GM23248 (cell line): ENCODE measurements at regions not wholly inside any gene's neighbourhood (a gene's known extent, or its start where the extent isn't known, plus 50 kb on each side); places are given as distances from the start of the nearest gene placed in this dataset.

ENCODE experiments used
- DNase-seq: peaks from one replicate; pipeline ENCODE4 v3.0.0-alpha.2; 2015
- H2AFZ ChIP-seq: fragments of 200-600 bp; sonication (generic); 2 replicates; pipeline ENCODE4 v1.6.1; 2016; ENCODE audit warnings: antibody characterized with exemption
- H3F3A ChIP-seq: fragments of 200-600 bp; sonication (generic); 2 replicates; pipeline ENCODE4 v1.6.1; 2016; ENCODE audit warnings: mild to moderate bottlenecking, antibody characterized with exemption, mixed run types; ENCODE audit not compliant: insufficient read depth
- H3K27ac ChIP-seq: fragments of 200-600 bp; sonication (generic); 2 replicates; pipeline ENCODE4 v1.5.1; 2016; ENCODE audit warnings: mild to moderate bottlenecking
- H3K27me3 ChIP-seq: fragments of 200-600 bp; sonication (generic); replicated peaks from 2 replicates; pipeline ENCODE4 v1.6.1; 2016; ENCODE audit warnings: mild to moderate bottlenecking; ENCODE audit not compliant: insufficient read depth
- H3K36me3 ChIP-seq: fragments of 200-600 bp; sonication (generic); 2 replicates; pipeline ENCODE4 v1.6.1; 2016; ENCODE audit warnings: low read depth, mild to moderate bottlenecking
- H3K4me1 ChIP-seq: fragments of 200-600 bp; sonication (generic); 2 replicates; pipeline ENCODE4 v1.6.1; 2016; ENCODE audit warnings: mild to moderate bottlenecking; ENCODE audit not compliant: insufficient read depth
- H3K4me2 ChIP-seq: fragments of 200-600 bp; sonication (generic); one replicate; pipeline ENCODE4 v1.6.1; 2016; ENCODE audit warnings: mild to moderate bottlenecking; ENCODE audit not compliant: unreplicated experiment
- H3K4me3 ChIP-seq: fragments of 200-600 bp; sonication (generic); 2 replicates; pipeline ENCODE4 v1.5.1; 2016; ENCODE audit warnings: mild to moderate bottlenecking
- H3K79me2 ChIP-seq: fragments of 200-600 bp; sonication (generic); 2 replicates; pipeline ENCODE4 v1.6.1; 2016; ENCODE audit warnings: mild to moderate bottlenecking; ENCODE audit not compliant: insufficient read depth
- H3K9ac ChIP-seq: fragments of 200-600 bp; sonication (generic); 2 replicates; pipeline ENCODE4 v1.6.1; 2016; ENCODE audit warnings: mild to moderate bottlenecking
- H3K9me2 ChIP-seq: fragments of 200-600 bp; sonication (generic); 2 replicates; pipeline ENCODE4 v1.6.1; 2016; ENCODE audit warnings: mixed run types, mild to moderate bottlenecking, moderate library complexity; ENCODE audit not compliant: insufficient read depth
- H3K9me3 ChIP-seq: fragments of 200-600 bp; sonication (generic); one replicate; pipeline ENCODE4 v1.6.1; 2017; ENCODE audit warnings: low read depth
- H4K20me1 ChIP-seq: fragments of 200-600 bp; sonication (generic); 2 replicates; pipeline ENCODE4 v1.6.0; 2016; ENCODE audit not compliant: insufficient read depth
- EZH2 ChIP-seq: fragments of 200-600 bp; sonication (generic); IDR thresholded peaks from 2 replicates; pipeline ENCODE4 v1.6.1; 2018; ENCODE audit warnings: antibody characterized with exemption, mild to moderate bottlenecking; ENCODE audit not compliant: insufficient read depth, poor library complexity, severe bottlenecking
- EZH2phosphoT487 ChIP-seq: fragments of 200-600 bp; sonication (generic); IDR thresholded peaks from 2 replicates; pipeline ENCODE4 v1.6.1; 2018; ENCODE audit warnings: antibody characterized with exemption, moderate library complexity, mild to moderate bottlenecking, low read depth; ENCODE audit not compliant: insufficient read depth
- WGBS, 2 experiments: methylation state at CpG; one replicate each; pipeline ENCODE4 v1.1.6; 2015 to 2017; ENCODE audit warnings: low lambda C conversion rate in 2 of 2, low coverage in 1 of 2; ENCODE audit errors: missing lambda C conversion rate in 2 of 2; 5-methylcytosine and 5-hydroxymethylcytosine counted together
- in situ Hi-C: fragments of 300-500 bp; cut with MboI; formaldehyde crosslinking; loops from 2 replicates; pipeline ENCODE4 v1.15.0; 2020

GRCh38 chr2:155391613-155392130, 693.2 kb downstream of the KCNJ3 start:
- Histone ChIP-seq H2AFZ (no peak overlapping the region), H3K4me3 (no peak overlapping the region), H3K4me1 (no peaks in the 10 kb centered on the region), H3K36me3 (no peaks in the 10 kb centered on the region), H3K9me2 (no peaks in the 10 kb centered on the region), H3K79me2 (no peaks in the 10 kb centered on the region), H3K9ac (no peak overlapping the region), H3K27me3 (no peaks in the 10 kb centered on the region), H3K9me3 (no peaks in the 10 kb centered on the region), H3K27ac (no peak overlapping the region), H3F3A (no peaks in the 10 kb centered on the region), H3K4me2 (no peak overlapping the region), H4K20me1 (no peaks in the 10 kb centered on the region)
- TF ChIP-seq EZH2 = no peak
- TF ChIP-seq EZH2phosphoT487 = no peak
- 24 to 31% methylated on average over 2 of the region's 2 CpGs for WGBS, 2 experiments
- DNase-seq = no peak
- in situ Hi-C loops = loop anchor here (25.0 kb wide), 1 partner anchor 1196 kb away; no protein-coding TSS in a partner anchor

DNA sequence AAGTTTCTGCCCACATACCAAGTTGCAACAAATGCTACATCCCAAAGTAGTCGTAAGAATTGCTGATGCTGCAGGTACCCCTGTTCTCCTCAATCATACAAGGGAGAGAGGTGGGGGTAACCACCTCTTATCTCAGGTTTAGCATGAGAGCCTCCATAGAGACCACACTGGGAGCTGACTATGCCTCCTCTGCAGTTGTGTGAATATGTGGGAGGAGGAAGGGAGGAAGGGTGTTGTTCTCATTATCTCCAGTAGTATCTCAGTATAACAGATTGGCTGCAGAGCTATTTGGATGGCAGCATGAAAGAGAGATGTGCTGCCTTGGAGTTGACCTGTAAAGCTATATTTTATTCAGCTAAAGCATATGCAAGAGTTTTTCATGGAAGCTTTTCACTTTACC, 690.7 kb downstream of the KCNJ3 start:
- Histone ChIP-seq H3K27me3 (no peaks in the 10 kb centered on the region), H3K4me2 (no peak overlapping the region)
- in situ Hi-C loops = loop anchor here (10.0 to 25.0 kb wide), 2 partner anchors 1198 to 1806 kb away; no protein-coding TSS in a partner anchor

GRCh38 chr2:155384555-155385123, 686.1 kb downstream of the KCNJ3 start:
- Histone ChIP-seq H3K27me3 (no peaks in the 10 kb centered on the region), H3K9ac (no peak overlapping the region), H3K9me3 (no peaks in the 10 kb centered on the region), H3K4me1 (no peaks in the 10 kb centered on the region), H2AFZ (no peak overlapping the region), H3K27ac (no peak overlapping the region), H4K20me1 (no peaks in the 10 kb centered on the region), H3K79me2 (no peaks in the 10 kb centered on the region), H3K4me3 (no peak overlapping the region), H3K9me2 (no peaks in the 10 kb centered on the region), H3F3A (no peaks in the 10 kb centered on the region), H3K4me2 (no peak overlapping the region), H3K36me3 (no peaks in the 10 kb centered on the region)
- TF ChIP-seq EZH2phosphoT487 (no peak), EZH2 (no peak)
- DNase-seq = no peak
- in situ Hi-C loops = loop anchor here (10.0 to 25.0 kb wide), 2 partner anchors 1203 to 1810 kb away; no protein-coding TSS in a partner anchor
- WGBS, 2 experiments = 41 to 49% methylated on average over 3 of the region's 3 CpGs

More for the DNA sequence above, 690.7 kb downstream of the KCNJ3 start:
- Histone ChIP-seq H3K4me1 (no peaks in the 10 kb centered on the region), H3F3A (no peaks in the 10 kb centered on the region), H3K4me3 (no peak overlapping the region), H3K9me2 (no peaks in the 10 kb centered on the region), H3K79me2 (no peaks in the 10 kb centered on the region), H2AFZ (no peak overlapping the region), H3K9ac (no peak overlapping the region), H3K27ac (no peak overlapping the region), H3K9me3 (no peaks in the 10 kb centered on the region), H4K20me1 (no peaks in the 10 kb centered on the region), H3K36me3 (no peaks in the 10 kb centered on the region)
- DNase-seq = no peak
- WGBS, 2 experiments = 56 to 81% methylated on average over 1 of the region's 1 CpG
- TF ChIP-seq EZH2phosphoT487 (no peak), EZH2 (no peak)

- no peak overlapping the region for H3K27ac ChIP-seq
- H3K4me3 ChIP-seq = no peak overlapping the region
- H3K9me2 ChIP-seq = no peaks in the 10 kb centered on the region
- 0 to 5% methylated on average over 3 of the region's 3 CpGs for WGBS, 2 experiments
- TF ChIP-seq EZH2phosphoT487 (no peak), EZH2 (no peak)
- H3K36me3 ChIP-seq = no peaks in the 10 kb centered on the region
- DNase-seq = no peak
- no peaks in the 10 kb centered on the region for H3K79me2 ChIP-seq
- no peaks in the 10 kb centered on the region for H3F3A ChIP-seq
- H3K4me2 ChIP-seq = no peak overlapping the region
- no peak overlapping the region for H2AFZ ChIP-seq
- H4K20me1 ChIP-seq = no peaks in the 10 kb centered on the region
- H3K9me3 ChIP-seq = no peaks in the 10 kb centered on the region
- no peaks in the 10 kb centered on the region for H3K27me3 ChIP-seq
- H3K4me1 ChIP-seq = no peaks in the 10 kb centered on the region
- no peak overlapping the region for H3K9ac ChIP-seq
- in situ Hi-C loops = loop anchor here (10.0 to 25.0 kb wide), 2 partner anchors 1205 to 1812 kb away; no protein-coding TSS in a partner anchor
Measured at GRCh38 chr2:155382776-155383175, 684.3 kb downstream of the KCNJ3 start.
